Activated CD4-positive, alpha-beta memory T cell treated with anti-CD3 and anti-CD28 coated beads, Interleukin-2, amount 10 ng/mL, durations not matched to agents 7 days and 5 days (primary cell): ENCODE measurements at regions not wholly inside any gene's neighbourhood (a gene's known extent, or its start where the extent isn't known, plus 50 kb on each side); places are given as distances from the start of the nearest gene placed in this dataset.

Experiments used
- CTCF ChIA-PET: fragments of 350-600 bp; sonication (Branson Sonifier 250); formaldehyde crosslinking; loops from one replicate; lab custom pipeline; 2021; ENCODE audit warnings: antibody characterized with exemption, inconsistent platforms; lab: Charles Lee
- POLR2A ChIA-PET: fragments of 350-600 bp; sonication (Branson Sonifier 250); formaldehyde crosslinking; loops from one replicate; lab custom pipeline; 2021; ENCODE audit warnings: antibody characterized with exemption; lab: Charles Lee
- DNase-seq: peaks from one replicate; pipeline ENCODE4 v3.0.0-alpha.2; 2020
- H3K27ac Mint-ChIP-seq: one replicate; pipeline ENCODE4 v1.8.0; 2021; ENCODE audit warnings: mild to moderate bottlenecking, mixed read lengths
- H3K27me3 Mint-ChIP-seq: one replicate; pipeline ENCODE4 v1.8.0; 2021; ENCODE audit warnings: mixed read lengths
- H3K36me3 Mint-ChIP-seq: one replicate; pipeline ENCODE4 v1.8.0; 2021; ENCODE audit warnings: low read depth, mixed read lengths
- H3K4me1 Mint-ChIP-seq: one replicate; pipeline ENCODE4 v1.8.0; 2021; ENCODE audit warnings: mixed read lengths
- H3K4me3 Mint-ChIP-seq: one replicate; pipeline ENCODE4 v1.8.0; 2021; ENCODE audit warnings: mild to moderate bottlenecking, mixed read lengths
- H3K9me3 Mint-ChIP-seq: one replicate; pipeline ENCODE4 v1.8.0; 2021; ENCODE audit warnings: mixed read lengths

GRCh38 chrX:20487227-20487626 is 220.5 kb upstream of the RPS6KA3 start:
- ChIA-PET CTCF (no interaction called here), POLR2A (no interaction called here)
- H3K36me3 Mint-ChIP-seq, result no peaks in the 10 kb centered on the region
- H3K9me3 Mint-ChIP-seq, result no peaks in the 10 kb centered on the region
- H3K4me1 Mint-ChIP-seq, result no peaks in the 10 kb centered on the region
- H3K27me3 Mint-ChIP-seq, result peaks cover 2% of the 10 kb centered on the region
- no peak for DNase-seq
- H3K27ac Mint-ChIP-seq, result no peak overlapping the region
- H3K4me3 Mint-ChIP-seq, result no peak overlapping the region

GRCh38 chrX:20481632-20482031 is 214.9 kb upstream of the RPS6KA3 start:
- no peaks in the 10 kb centered on the region for H3K36me3 Mint-ChIP-seq
- H3K9me3 Mint-ChIP-seq, result no peaks in the 10 kb centered on the region
- POLR2A ChIA-PET, result no interaction called here
- no peaks in the 10 kb centered on the region for H3K4me1 Mint-ChIP-seq
- H3K4me3 Mint-ChIP-seq, result no peak overlapping the region
- CTCF ChIA-PET, result no interaction called here
- H3K27ac Mint-ChIP-seq, result no peak overlapping the region
- peaks cover 11% of the 10 kb centered on the region for H3K27me3 Mint-ChIP-seq
- DNase-seq, result no peak

- Mint-ChIP-seq H3K36me3 (no peaks in the 10 kb centered on the region), H3K27me3 (peaks cover 11% of the 10 kb centered on the region), H3K9me3 (no peaks in the 10 kb centered on the region), H3K27ac (no peak overlapping the region), H3K4me1 (no peaks in the 10 kb centered on the region), H3K4me3 (no peak overlapping the region)
- POLR2A ChIA-PET, result no interaction called here
- no peak for DNase-seq
- CTCF ChIA-PET, result no interaction called here
Observed at GRCh38 chrX:20479896-20480295, 213.2 kb upstream of the RPS6KA3 start.

- Mint-ChIP-seq H3K27ac (no peak overlapping the region), H3K4me1 (no peaks in the 10 kb centered on the region), H3K36me3 (no peaks in the 10 kb centered on the region), H3K4me3 (no peak overlapping the region), H3K27me3 (peaks cover 11% of the 10 kb centered on the region), H3K9me3 (no peaks in the 10 kb centered on the region)
- ChIA-PET POLR2A (no interaction called here), CTCF (no interaction called here)
- DNase-seq, result no peak
Observed at GRCh38 chrX:20479048-20479447, 212.3 kb upstream of the RPS6KA3 start.

DNA sequence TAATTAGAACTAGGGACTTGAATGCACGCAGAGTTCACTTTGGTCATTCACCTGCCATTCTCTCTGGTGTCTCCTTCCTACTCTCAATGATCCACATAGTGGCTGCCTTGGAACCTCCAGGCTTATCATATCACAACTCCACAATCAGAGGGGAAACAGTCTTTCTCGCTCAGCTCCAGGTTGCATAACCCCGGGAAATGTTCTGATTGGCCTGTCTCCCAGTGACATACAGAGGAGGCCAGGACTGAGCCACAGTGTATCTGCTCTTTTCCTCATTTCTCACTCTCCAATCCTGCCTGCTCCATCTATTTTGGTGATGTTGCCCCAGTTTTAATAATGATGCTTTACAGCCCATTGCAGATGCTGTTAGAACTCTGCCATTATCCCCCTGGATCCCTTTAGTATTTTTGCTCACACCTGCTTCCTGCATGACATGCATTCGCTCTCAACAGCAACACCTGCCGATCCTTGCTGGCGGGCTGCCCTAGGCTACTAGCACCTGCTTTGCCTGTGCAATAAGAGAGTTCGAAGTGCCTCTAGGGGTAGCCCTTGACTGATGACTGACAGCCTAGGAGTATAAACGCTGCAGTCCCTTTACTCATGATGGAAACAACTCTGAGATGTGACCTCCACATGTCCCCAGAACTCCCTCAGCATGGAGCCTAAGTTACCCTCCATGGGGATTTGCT is 211.3 kb upstream of the RPS6KA3 start:
- Mint-ChIP-seq H3K27me3 (peaks cover 12% of the 10 kb centered on the region), H3K4me1 (no peaks in the 10 kb centered on the region), H3K4me3 (no peak overlapping the region), H3K27ac (no peak overlapping the region), H3K9me3 (no peaks in the 10 kb centered on the region), H3K36me3 (no peaks in the 10 kb centered on the region)
- ChIA-PET POLR2A (no interaction called here), CTCF (no interaction called here)
- DNase-seq, result no peak

DNA sequence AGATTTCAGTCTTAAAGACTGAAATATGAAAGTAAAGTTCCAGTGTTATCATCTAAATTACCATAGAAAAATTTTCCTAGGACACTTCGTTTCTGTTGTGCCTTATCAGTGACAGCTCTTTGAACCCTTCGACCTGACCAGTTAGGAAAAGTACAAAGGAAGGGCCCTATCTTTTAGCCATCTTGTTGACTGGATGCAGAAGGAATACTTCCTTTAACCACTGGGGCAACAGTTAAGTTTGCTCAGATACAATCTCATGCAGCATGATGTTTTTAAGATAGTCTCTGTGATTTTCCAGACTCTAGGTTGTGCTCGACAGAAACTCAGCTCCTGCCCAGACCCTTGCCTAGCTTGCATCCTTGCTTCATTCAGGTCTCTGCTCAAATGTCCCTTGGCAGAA is 210.5 kb upstream of the RPS6KA3 start:
- DNase-seq, result no peak
- ChIA-PET CTCF (no interaction called here), POLR2A (no interaction called here)
- Mint-ChIP-seq H3K4me3 (no peak overlapping the region), H3K4me1 (no peaks in the 10 kb centered on the region), H3K27ac (no peak overlapping the region), H3K9me3 (no peaks in the 10 kb centered on the region), H3K36me3 (no peaks in the 10 kb centered on the region), H3K27me3 (peaks cover 13% of the 10 kb centered on the region)

DNA sequence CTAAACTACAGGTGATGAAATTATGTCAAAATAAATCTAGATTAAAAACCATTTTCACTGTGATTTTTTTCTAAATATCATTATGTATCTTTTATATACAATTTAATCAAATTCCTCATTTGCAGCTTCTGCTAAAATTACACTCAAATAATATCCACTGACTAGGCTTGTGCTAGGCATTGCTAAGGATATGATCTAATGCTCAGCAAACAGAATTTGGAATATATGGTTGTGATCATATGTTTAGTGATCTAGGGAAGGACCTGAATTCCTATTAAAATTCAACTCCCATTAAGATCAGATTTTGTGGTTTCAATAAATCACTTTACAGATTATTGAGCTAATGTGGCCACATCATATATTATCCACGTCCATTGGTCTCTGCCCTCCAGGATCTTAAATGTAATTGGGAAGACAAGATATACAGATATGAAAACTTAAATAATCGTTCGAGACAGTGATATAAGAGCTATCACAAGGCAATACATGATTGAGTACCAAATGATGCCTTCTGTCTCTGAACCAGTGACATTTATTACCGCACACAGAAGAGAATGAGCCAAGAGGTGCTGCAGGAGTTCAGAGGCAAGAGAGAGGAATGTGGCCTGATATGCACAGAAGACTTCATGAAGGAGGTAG is 206.0 kb upstream of the RPS6KA3 start:
- no peak for DNase-seq
- no peaks in the 10 kb centered on the region for H3K9me3 Mint-ChIP-seq
- no peak overlapping the region for H3K27ac Mint-ChIP-seq
- H3K27me3 Mint-ChIP-seq, result peaks cover 4% of the 10 kb centered on the region
- ChIA-PET CTCF (no interaction called here), POLR2A (no interaction called here)
- H3K4me3 Mint-ChIP-seq, result no peak overlapping the region
- H3K36me3 Mint-ChIP-seq, result no peaks in the 10 kb centered on the region
- no peaks in the 10 kb centered on the region for H3K4me1 Mint-ChIP-seq

- H3K27me3 Mint-ChIP-seq, result peaks cover 4% of the 10 kb centered on the region
- H3K4me1 Mint-ChIP-seq, result no peaks in the 10 kb centered on the region
- CTCF ChIA-PET, result no interaction called here
Observed at GRCh38 chrX:20472148-20472547, 205.4 kb upstream of the RPS6KA3 start.

DNA sequence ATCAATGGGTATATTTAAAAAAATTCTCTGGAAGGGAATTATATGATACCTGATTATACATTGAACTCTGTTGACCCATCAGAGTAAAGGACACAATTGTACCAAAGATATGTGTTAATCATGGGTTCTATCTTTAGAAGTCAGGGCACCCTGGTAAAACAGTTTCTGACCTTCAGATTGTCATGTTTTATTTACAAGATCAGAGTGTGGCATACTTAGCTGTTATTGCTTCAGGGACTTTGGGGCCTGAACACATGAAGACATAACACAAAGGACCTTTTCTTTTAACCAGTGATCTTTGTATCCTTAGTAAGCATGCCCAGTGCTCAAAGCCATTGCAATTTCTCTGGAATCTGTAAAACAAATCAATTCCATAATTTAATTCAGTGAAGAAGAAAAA is 204.8 kb upstream of the RPS6KA3 start:
- Mint-ChIP-seq H3K4me3 (no peak overlapping the region), H3K4me1 (no peaks in the 10 kb centered on the region), H3K27ac (no peak overlapping the region), H3K9me3 (no peaks in the 10 kb centered on the region), H3K36me3 (no peaks in the 10 kb centered on the region), H3K27me3 (peaks cover 2% of the 10 kb centered on the region)
- POLR2A ChIA-PET, result no interaction called here
- no peak for DNase-seq
- CTCF ChIA-PET, result no interaction called here

More at GRCh38 chrX:20472148-20472547, 205.4 kb upstream of the RPS6KA3 start:
- DNase-seq, result no peak
- no peak overlapping the region for H3K27ac Mint-ChIP-seq
- H3K36me3 Mint-ChIP-seq, result no peaks in the 10 kb centered on the region
- POLR2A ChIA-PET, result no interaction called here
- H3K9me3 Mint-ChIP-seq, result no peaks in the 10 kb centered on the region
- H3K4me3 Mint-ChIP-seq, result no peak overlapping the region

DNA sequence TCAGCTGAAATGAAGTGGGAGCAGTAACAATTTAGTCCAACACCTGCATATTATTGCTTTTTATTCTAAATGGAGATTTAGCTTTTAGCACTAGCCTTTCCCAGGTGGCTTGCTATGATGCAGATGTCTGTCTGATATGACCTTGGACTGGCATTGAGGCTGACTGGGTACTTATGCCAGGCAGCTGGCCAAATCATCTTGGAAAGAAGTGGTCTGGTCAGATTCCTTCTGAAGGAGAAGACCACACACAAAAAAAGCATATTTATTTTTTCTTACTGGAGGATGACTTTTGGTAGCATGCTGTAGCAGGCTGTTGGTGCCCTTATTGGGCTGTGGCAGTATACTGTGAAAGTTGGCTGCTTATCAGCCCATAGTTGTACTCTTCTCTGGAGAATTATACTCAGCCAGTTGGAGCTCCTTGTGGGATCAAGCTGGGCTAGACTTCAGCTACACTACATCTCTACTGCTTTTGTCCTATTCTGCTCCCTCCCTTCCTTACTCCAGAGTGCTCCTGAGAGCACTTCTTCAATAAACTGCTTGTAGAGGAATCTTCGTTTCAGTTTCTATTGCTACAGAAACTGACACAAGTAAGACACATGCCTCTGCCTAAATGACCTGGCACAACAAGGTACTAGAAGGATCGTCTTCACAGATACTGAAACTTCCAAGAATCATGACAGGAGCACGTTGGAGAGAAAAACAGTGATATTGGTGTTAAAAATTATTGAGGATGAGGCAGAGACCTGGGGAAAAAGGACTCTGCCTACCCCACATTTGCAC is 196.8 kb upstream of the RPS6KA3 start:
- CTCF ChIA-PET, result interaction anchor here (1.1 kb wide), 1 partner anchor 211 kb away, joined by 3 read pairs; no protein-coding TSS in a partner anchor
- Mint-ChIP-seq H3K9me3 (peaks cover 10% of the 10 kb centered on the region), H3K36me3 (peaks cover 9% of the 10 kb centered on the region), H3K4me3 (no peak overlapping the region), H3K4me1 (peaks cover 20% of the 10 kb centered on the region), H3K27ac (no peak overlapping the region), H3K27me3 (peaks cover 10% of the 10 kb centered on the region)
- POLR2A ChIA-PET, result no interaction called here
- DNase-seq, result no peak

- peaks cover 13% of the 10 kb centered on the region for H3K27me3 Mint-ChIP-seq
- DNase-seq, result no peak
- H3K9me3 Mint-ChIP-seq, result peaks cover 10% of the 10 kb centered on the region
- ChIA-PET POLR2A (no interaction called here), CTCF (no interaction called here)
- H3K4me3 Mint-ChIP-seq, result no peak overlapping the region
- peaks cover 21% of the 10 kb centered on the region for H3K4me1 Mint-ChIP-seq
- no peak overlapping the region for H3K27ac Mint-ChIP-seq
- peaks cover 10% of the 10 kb centered on the region for H3K36me3 Mint-ChIP-seq
Observed at GRCh38 chrX:20461576-20461975, 194.9 kb upstream of the RPS6KA3 start.

- Mint-ChIP-seq H3K4me3 (no peak overlapping the region), H3K27me3 (peaks cover 14% of the 10 kb centered on the region), H3K36me3 (peaks cover 14% of the 10 kb centered on the region), H3K4me1 (peaks cover 21% of the 10 kb centered on the region), H3K9me3 (peaks cover 10% of the 10 kb centered on the region), H3K27ac (no peak overlapping the region)
- ChIA-PET POLR2A (no interaction called here), CTCF (no interaction called here)
- no peak for DNase-seq
Observed at GRCh38 chrX:20461002-20461401, 194.3 kb upstream of the RPS6KA3 start.
